ENCODE measurements at regions not wholly inside any gene's neighbourhood (a gene's known extent, or its start where the extent isn't known, plus 50 kb on each side); places are given as distances from the start of the nearest gene placed in this dataset.

DNA sequence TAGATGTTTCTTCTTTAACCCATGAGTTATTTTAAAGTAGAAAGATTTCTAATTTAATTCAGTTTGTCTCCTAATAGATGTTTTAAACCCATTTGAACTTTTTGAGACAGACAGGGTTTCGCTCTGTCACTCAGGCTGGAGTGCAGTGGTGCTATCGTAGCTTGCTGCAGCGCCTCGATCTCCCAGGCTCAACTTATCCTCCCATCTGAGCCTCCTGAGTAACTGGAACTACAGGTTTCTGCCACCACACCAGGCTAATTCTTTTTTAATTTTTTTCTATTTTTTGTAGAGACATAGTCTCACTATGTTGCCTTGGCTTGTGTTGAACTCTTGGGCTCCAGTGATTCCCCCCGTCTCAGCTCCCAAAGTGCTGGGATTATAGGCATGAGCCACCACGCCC lies 53.0 kb upstream of the RAB18 start:
- no peak for DNase-seq

DNA sequence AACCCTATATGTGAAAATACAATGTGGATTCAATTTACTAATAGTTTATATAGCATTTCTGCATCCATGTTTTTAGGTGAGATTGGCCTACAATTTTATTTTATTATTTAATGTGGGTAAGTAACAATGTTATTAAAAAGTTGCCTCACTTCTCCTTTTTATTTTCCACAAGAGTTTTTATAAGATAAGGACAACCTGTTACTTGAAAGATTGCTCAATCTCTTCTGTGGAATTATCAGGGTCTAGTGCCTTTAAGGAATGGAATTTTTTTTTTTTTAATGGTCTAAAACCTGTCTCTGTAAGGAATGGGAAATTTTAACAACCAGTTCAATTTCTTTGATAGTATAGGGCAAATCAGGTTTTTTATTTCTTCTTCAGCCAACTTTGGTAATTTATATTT lies 53.9 kb upstream of the RAB18 start:
- DNase-seq, result no peak

- DNase-seq, result no peak
Measured at GRCh38 chr10:27449571-27449970, 54.5 kb upstream of the RAB18 start.

- DNase-seq, result no peak
Measured at GRCh38 chr10:27448921-27449320, 55.2 kb upstream of the RAB18 start.

- DNase-seq, result no peak
Measured at GRCh38 chr10:27447540-27447939, 56.6 kb upstream of the RAB18 start.

- DNase-seq, result no peak
Measured at GRCh38 chr10:27446091-27446918, 57.8 kb upstream of the RAB18 start.

DNA sequence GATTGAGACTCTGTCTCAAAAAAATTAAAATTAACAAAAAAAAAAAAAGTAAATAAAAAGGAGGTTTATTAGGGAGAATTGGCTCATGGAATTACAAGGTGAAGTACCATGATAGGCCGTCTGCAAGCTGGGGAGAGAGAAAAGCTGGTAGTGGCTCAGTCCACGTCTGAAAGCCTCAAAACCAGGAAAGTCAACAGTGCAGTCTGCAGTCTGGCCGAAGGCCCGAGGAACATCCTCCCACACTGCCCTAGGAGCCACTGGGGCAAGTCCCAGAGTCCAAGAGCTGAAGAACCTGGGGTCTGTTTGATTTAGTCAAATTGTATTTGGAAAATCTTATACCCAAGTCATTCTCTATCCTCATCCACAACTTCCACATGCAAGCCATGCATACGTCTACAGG lies 59.0 kb upstream of the RAB18 start:
- DNase-seq, result no peak

GRCh38 chr10:27440478-27440877 lies 63.6 kb upstream of the RAB18 start:
- no peak for DNase-seq

GRCh38 chr10:27440021-27440420 lies 64.1 kb upstream of the RAB18 start:
- DNase-seq, result no peak

GRCh38 chr10:27439101-27439500 lies 65.0 kb upstream of the RAB18 start:
- DNase-seq, result no peak

GRCh38 chr10:27437775-27438174 lies 66.3 kb upstream of the RAB18 start:
- DNase-seq, result no peak

GRCh38 chr10:27436710-27437109 lies 67.4 kb upstream of the RAB18 start:
- no peak for DNase-seq

DNA sequence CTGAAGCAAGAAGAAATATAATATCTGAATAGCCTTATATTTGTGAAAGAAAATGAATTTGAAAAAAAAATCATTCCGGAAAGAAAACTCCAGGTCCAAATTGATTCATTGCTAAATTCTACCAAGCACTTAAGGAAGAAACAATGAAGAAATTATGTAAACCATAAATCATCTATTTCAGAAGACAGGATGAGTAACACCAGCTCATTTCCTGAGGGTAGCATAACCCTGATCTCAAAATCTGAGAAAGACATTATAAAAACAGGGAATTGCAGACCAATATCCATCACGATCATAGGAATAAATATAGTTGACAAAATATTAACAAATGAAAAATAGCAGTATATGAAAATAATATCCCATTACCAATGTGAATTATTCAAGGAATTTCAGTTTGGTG lies 70.1 kb upstream of the RAB18 start:
- DNase-seq, result no peak

DNA sequence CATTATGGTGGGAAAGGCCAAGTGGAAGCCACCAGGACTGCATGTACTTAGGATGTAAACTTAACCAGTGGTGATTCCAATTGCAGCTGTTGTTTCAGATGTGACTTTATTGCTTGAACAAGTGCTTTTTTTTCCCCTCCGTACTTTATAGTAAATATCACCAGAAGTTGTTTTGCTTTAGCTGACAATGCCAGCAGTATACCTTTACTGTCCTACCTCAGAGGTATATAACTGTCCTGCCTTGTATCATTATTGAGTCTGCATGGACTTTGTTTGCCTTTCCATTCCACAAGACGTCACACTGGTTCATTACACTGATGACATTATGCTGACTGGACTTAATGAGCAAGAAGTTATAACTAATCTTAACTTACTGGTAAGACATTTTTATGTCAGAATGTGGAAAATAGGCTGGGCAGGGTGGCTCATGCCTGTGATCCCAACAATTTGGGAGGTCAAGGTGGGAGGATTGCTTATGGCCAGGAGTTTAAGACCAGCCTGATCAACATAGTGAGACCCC lies 77.1 kb upstream of the RAB18 start:
- DNase-seq, result no peak

- DNase-seq, result no peak
Measured at GRCh38 chr10:27413831-27414348, 90.2 kb upstream of the RAB18 start.

GRCh38 chr10:27413387-27413786 lies 90.7 kb upstream of the RAB18 start:
- DNase-seq, result no peak

DNA sequence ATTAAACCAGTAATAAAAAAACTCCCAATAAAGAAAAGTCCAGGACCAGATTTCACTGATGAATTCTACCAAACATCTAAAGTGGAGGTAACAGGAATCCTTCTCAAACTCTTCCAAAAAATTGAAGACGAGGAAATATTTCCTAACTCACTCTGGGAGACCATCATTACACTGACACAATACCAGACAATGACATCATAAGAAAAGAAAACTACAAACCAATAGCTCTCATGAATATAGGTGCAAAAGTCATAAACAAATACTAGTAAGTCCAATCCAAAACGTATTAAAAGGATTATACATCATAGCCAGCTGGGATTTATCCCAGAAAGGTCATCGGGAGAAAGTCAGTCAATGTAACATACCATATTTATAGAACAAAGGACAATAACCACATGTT lies 94.0 kb upstream of the RAB18 start:
- DNase-seq, result no peak

DNA sequence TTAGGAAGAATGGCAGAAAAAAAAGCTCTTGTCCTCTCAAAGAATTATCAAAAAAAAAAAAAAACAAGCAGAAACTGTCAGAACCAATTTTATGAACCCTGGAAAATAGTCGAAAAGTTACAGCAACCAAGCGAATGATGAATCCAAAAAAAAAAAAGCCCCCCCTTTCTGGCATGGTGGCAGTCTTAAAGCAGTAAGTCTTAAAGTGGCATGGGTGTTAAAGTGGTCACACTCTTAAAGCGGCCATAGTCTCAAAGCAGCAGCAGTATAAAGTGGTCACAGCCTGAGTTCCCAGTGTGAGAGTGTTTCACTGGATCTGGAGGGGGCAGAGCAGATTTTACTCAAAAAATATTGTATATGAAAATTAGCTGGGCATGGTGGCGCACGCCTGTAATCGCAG lies 96.8 kb upstream of the RAB18 start:
- no peak for DNase-seq

DNA sequence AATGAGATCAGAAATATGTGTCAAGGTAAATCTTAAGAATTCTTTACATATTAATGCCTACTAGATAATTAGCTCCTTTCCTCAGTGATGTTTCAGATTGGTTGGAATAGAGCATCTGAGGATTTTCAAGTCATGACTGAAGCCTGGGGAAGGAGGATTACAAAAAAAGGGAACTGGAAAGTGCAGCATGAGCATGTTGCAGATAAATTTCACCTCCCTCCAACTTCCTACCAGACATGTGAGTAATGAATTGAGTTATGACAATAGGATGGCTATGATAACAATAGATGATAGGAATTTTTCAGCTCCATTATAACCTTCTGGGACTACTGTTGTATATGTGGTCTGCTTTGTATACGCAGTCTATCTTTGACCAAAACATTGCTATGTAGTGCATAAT lies 104.2 kb upstream of the RAB18 start:
- DNase-seq, result no peak

GRCh38 chr10:27393961-27394360 lies 110.1 kb upstream of the RAB18 start:
- no peak for DNase-seq

GRCh38 chr10:27392606-27393005 lies 111.5 kb upstream of the RAB18 start:
- no peak for DNase-seq

GRCh38 chr10:27391916-27392315 lies 112.2 kb upstream of the RAB18 start:
- no peak for DNase-seq

GRCh38 chr10:27391325-27391724 lies 112.8 kb upstream of the RAB18 start:
- DNase-seq, result no peak

DNA sequence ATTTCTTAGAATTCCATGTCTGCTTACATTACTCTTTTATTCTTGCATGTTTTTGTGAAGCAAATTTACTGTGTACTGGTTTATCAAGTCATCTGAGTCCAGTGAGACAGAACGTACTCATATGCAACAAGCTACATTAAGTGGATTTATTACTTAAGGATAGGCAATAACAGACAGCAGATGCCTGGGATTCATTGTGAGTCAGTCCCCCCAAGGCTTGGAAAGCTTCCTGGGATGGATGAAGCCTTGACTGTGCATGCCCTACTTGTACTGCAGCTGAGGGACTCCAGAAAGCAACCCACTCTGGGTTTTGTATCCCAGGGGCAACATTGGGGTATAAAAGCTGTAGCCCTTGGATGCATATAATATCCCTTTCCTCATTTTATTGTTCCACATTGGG lies 113.4 kb upstream of the RAB18 start:
- DNase-seq, result no peak
